HL-60 (cell line): ENCODE measurements at regions not wholly inside any gene's neighbourhood (a gene's known extent, or its start where the extent isn't known, plus 50 kb on each side); places are given as distances from the start of the nearest gene placed in this dataset.
"Not testable (repeated sequence)": the region's sequence is repeated elsewhere in the genome, so short reads cannot be mapped to it uniquely, and the experiment has no call there.

Source experiments
- DNase-seq, 2 experiments: peaks; one replicate each; pipeline ENCODE4 v3.0.0-alpha.2; 2010 to 2020; ENCODE audit warnings: low read depth in 1 of 2, low spot score in 1 of 2
- H3K27ac ChIP-seq: fragments of 250-450 bp; sonication (Bioruptor Pico); replicated peaks from 2 replicates; pipeline ENCODE4 v1.5.1; 2020; ENCODE audit warnings: mild to moderate bottlenecking, moderate library complexity
- H3K27me3 ChIP-seq: fragments of 250-450 bp; sonication (Bioruptor Pico); 2 replicates; pipeline ENCODE4 v1.5.1; 2021; ENCODE audit warnings: mild to moderate bottlenecking, moderate library complexity; ENCODE audit not compliant: insufficient read depth, poor library complexity, severe bottlenecking
- H3K4me3 ChIP-seq: replicated peaks from 2 replicates; pipeline ENCODE4 v1.5.1; 2011; ENCODE audit warnings: mild to moderate bottlenecking, control low read depth, low read length; ENCODE audit not compliant: insufficient read depth
- GABPA ChIP-seq: IDR thresholded peaks from 2 replicates; pipeline ENCODE4 v1.6.1; 2012; ENCODE audit warnings: low read depth
- POLR2AphosphoS5 ChIP-seq: IDR thresholded peaks from 2 replicates; pipeline ENCODE4 v1.6.1; 2012; ENCODE audit warnings: low read depth
- SPI1 ChIP-seq: IDR thresholded peaks from 2 replicates; pipeline ENCODE4 v1.6.1; 2012; ENCODE audit warnings: low read depth, mild to moderate bottlenecking, borderline replicate concordance
- TF ChIP-seq, protein P1 (sequence below): IDR thresholded peaks from 2 replicates; pipeline ENCODE4 v1.6.1; 2012; ENCODE audit warnings: low read depth; ENCODE audit not compliant: insufficient replicate concordance
- TF ChIP-seq, protein P2 (sequence below): IDR thresholded peaks from one replicate; pipeline ENCODE4 v1.5.1; 2011; ENCODE audit warnings: low read length, control low read depth, inconsistent platforms; ENCODE audit not compliant: insufficient read depth

DNA sequence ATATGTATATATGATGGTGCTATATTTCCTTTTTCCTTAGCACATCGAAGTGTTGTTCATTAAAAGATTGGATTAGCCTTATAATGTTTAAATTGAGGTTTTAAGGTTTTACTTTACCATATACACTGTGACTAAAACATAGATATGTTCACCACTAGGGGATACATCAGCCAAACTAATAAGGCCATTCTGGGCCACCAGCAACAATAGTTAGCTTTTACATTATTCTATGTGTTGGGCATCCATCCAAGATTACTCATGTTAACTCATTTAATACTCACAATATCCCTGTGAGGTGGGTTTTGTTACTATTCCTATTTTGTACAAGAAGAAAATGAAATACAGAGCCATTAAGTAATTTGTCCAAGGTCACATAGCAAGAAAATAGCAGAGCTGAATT lies 202.6 kb upstream of the AVPR1A start:
- DNase-seq, result no peak
- TF ChIP-seq, protein P1, sequence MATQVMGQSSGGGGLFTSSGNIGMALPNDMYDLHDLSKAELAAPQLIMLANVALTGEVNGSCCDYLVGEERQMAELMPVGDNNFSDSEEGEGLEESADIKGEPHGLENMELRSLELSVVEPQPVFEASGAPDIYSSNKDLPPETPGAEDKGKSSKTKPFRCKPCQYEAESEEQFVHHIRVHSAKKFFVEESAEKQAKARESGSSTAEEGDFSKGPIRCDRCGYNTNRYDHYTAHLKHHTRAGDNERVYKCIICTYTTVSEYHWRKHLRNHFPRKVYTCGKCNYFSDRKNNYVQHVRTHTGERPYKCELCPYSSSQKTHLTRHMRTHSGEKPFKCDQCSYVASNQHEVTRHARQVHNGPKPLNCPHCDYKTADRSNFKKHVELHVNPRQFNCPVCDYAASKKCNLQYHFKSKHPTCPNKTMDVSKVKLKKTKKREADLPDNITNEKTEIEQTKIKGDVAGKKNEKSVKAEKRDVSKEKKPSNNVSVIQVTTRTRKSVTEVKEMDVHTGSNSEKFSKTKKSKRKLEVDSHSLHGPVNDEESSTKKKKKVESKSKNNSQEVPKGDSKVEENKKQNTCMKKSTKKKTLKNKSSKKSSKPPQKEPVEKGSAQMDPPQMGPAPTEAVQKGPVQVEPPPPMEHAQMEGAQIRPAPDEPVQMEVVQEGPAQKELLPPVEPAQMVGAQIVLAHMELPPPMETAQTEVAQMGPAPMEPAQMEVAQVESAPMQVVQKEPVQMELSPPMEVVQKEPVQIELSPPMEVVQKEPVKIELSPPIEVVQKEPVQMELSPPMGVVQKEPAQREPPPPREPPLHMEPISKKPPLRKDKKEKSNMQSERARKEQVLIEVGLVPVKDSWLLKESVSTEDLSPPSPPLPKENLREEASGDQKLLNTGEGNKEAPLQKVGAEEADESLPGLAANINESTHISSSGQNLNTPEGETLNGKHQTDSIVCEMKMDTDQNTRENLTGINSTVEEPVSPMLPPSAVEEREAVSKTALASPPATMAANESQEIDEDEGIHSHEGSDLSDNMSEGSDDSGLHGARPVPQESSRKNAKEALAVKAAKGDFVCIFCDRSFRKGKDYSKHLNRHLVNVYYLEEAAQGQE, result no peak
- TF ChIP-seq, protein P2, sequence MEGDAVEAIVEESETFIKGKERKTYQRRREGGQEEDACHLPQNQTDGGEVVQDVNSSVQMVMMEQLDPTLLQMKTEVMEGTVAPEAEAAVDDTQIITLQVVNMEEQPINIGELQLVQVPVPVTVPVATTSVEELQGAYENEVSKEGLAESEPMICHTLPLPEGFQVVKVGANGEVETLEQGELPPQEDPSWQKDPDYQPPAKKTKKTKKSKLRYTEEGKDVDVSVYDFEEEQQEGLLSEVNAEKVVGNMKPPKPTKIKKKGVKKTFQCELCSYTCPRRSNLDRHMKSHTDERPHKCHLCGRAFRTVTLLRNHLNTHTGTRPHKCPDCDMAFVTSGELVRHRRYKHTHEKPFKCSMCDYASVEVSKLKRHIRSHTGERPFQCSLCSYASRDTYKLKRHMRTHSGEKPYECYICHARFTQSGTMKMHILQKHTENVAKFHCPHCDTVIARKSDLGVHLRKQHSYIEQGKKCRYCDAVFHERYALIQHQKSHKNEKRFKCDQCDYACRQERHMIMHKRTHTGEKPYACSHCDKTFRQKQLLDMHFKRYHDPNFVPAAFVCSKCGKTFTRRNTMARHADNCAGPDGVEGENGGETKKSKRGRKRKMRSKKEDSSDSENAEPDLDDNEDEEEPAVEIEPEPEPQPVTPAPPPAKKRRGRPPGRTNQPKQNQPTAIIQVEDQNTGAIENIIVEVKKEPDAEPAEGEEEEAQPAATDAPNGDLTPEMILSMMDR, result no peak
- TF ChIP-seq SPI1, result no peak
- TF ChIP-seq POLR2AphosphoS5, result no peak
- no peak for TF ChIP-seq GABPA
- H3K4me3 ChIP-seq, result no peak overlapping the region
- H3K27me3 ChIP-seq, result no peaks in the 10 kb centered on the region
- no peak overlapping the region for H3K27ac ChIP-seq

DNA sequence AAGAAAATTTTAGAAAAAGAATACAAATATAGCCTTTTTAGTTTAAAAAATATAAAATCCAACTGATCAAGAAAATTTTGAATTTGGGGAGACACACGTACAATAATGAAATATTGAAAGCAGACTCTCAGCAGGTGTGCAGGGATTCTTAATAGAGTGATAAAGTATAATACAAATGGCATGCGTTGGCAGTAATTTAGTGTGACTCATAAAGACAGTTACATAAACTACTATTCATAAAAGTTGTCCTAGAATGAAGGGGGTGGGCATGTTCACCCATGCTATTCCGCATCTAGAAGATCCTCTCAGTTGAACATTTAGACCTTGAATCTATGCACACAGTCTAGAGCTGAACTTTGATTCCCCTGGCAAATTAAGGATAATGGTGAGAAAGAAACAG lies 200.4 kb upstream of the AVPR1A start:
- Histone ChIP-seq H3K27me3 (no peaks in the 10 kb centered on the region), H3K4me3 (no peak overlapping the region), H3K27ac (no peak overlapping the region)
- TF ChIP-seq, protein P2, result no peak
- TF ChIP-seq, protein P1, result no peak
- TF ChIP-seq POLR2AphosphoS5, result no peak
- no peak for TF ChIP-seq SPI1
- TF ChIP-seq GABPA, result no peak
- no peak for DNase-seq

DNA sequence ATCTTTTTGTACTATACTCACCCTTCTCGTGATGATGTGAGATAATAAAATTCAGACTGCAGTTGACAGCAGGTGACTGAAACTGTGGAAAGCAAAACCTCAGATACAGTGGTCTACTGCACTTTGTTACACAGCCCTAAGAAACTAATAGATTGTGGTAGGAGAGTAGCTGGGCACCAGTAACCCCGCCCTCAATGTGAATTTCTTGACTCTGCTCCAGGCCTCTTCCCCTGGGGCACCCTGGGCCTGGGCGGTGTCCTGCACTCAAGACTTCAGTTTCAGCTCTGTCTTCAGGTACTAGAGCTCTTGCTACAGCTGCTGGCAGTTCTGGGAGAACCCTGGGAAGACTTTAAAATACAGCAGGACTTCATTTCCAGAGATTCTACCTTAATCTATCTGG lies 197.6 kb upstream of the AVPR1A start:
- Histone ChIP-seq H3K27ac (no peak overlapping the region), H3K4me3 (no peak overlapping the region), H3K27me3 (no peaks in the 10 kb centered on the region)
- DNase-seq, result no peak
- TF ChIP-seq POLR2AphosphoS5 (no peak), GABPA (no peak), SPI1 (no peak)
- TF ChIP-seq, protein P1, result no peak
- TF ChIP-seq, protein P2, result no peak

DNA sequence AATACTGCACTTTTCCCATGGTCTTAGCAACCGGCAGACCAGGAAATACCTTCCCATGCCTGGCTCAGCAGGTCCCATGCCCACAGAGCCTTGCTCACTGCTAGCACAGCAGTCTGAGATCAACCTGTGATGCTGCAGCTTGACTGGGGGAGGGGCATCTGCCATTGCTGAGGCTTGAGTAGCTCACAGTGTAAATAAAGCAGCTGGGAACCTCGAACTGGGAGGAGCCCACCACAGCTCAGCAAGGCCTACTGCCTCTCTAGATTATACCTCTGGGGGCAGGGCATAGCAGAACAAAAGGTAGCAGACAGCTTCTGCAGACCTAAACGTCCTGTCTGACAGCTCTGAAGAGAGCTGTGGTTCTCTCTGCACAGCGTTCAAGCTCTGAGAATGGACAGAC lies 186.2 kb upstream of the AVPR1A start:
- DNase-seq, H3K27me3 ChIP-seq, H3K27ac ChIP-seq, H3K4me3 ChIP-seq: not testable (repeated sequence)
